ENCODE measurements at regions not wholly inside any gene's neighbourhood (a gene's known extent, or its start where the extent isn't known, plus 50 kb on each side); places are given as distances from the start of the nearest gene placed in this dataset.

DNA sequence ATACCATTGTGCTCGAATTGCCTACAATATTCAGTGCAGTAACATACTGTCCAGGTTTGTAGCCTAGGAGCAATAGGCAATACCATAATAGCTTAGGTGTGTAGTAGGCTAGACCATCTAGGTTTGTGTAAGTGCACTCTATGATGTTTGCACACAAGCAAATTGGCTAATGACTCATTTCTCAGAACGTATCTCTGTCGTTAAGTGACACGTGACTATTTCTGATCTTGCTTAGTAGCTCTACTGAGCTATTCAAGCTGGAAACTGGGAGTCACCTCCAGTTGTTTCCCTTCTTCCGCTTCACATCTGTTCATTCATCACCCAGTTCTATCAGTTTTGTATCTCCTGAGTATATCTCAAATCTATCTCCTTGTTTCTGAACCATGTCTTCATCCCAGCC is 86.1 kb downstream of the HNRNPD start:
- TF ChIP-seq, protein P1, sequence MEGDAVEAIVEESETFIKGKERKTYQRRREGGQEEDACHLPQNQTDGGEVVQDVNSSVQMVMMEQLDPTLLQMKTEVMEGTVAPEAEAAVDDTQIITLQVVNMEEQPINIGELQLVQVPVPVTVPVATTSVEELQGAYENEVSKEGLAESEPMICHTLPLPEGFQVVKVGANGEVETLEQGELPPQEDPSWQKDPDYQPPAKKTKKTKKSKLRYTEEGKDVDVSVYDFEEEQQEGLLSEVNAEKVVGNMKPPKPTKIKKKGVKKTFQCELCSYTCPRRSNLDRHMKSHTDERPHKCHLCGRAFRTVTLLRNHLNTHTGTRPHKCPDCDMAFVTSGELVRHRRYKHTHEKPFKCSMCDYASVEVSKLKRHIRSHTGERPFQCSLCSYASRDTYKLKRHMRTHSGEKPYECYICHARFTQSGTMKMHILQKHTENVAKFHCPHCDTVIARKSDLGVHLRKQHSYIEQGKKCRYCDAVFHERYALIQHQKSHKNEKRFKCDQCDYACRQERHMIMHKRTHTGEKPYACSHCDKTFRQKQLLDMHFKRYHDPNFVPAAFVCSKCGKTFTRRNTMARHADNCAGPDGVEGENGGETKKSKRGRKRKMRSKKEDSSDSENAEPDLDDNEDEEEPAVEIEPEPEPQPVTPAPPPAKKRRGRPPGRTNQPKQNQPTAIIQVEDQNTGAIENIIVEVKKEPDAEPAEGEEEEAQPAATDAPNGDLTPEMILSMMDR (IDR thresholded peaks at IDR 0.05) = no peak
- no peak for TF ChIP-seq EZH2 (IDR thresholded peaks at IDR 0.05)

All from neural progenitor cell (in vitro differentiated cells).